NOMO-1 treated with dmso at 0.1 percent for 144 hours (cell line): ENCODE measurements at regions not wholly inside any gene's neighbourhood (a gene's known extent, or its start where the extent isn't known, plus 50 kb on each side); places are given as distances from the start of the nearest gene placed in this dataset.
"Not testable (repeated sequence)": the region's sequence is repeated elsewhere in the genome, so short reads cannot be mapped to it uniquely, and the experiment has no call there.

ENCODE experiments used
- DNase-seq: peaks from one replicate; lab custom pipeline; 2025; ENCODE audit not compliant: unreplicated experiment; lab: John Stamatoyannopoulos, UW

DNA sequence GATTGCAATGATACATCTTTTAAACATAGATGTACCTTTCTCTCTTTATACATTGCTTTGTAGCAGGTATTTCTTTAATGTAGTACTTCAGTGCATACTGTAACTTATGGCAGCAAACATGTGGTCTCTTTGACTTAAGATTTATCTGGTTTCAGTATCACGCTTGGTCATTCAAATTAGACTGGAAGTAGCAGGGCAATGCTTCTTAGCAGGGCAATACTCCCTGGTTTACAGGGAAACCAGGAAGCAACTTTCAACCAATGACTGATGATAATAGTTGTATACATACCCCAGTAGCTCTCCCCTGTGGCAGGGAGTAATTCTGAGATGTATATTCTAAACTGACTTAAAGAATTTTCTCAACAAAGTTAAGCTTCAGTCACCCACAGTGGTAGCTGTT, 761.1 kb upstream of the CDH10 start:
- DNase-seq = no peak

GRCh38 chr5:25399878-25400480, 755.2 kb upstream of the CDH10 start:
- no peak for DNase-seq

GRCh38 chr5:25393957-25394356, 749.2 kb upstream of the CDH10 start:
- DNase-seq = no peak

GRCh38 chr5:25393256-25393655, 748.5 kb upstream of the CDH10 start:
- DNase-seq = no peak

GRCh38 chr5:25387953-25388352, 743.2 kb upstream of the CDH10 start:
- no peak for DNase-seq

GRCh38 chr5:25362799-25363198, 718.0 kb upstream of the CDH10 start:
- no peak for DNase-seq

- no peak for DNase-seq
These were observed 714.1 kb upstream of the CDH10 start for GRCh38 chr5:25358919-25359318.

DNA sequence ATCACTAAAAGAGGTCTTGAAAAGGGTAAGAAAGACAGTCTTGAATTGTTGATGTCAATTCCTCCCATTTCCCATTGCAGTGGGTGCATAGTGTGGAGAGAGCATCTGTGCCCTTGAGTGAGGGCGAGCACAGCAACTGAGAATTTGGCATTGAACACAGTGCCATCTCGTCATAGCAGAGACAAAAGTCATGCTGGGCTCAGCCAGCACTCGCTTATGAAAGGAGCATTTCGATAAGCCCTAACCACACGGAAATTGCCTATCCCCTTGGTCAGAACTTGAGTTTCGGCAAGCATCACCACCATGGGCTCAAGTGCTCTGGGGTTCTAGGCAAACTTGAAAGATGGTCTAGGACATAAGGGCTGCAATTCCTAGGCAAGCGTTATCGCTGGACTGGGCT, 712.8 kb upstream of the CDH10 start:
- DNase-seq = no peak

GRCh38 chr5:25349746-25350145, 705.0 kb upstream of the CDH10 start:
- DNase-seq = no peak

DNA sequence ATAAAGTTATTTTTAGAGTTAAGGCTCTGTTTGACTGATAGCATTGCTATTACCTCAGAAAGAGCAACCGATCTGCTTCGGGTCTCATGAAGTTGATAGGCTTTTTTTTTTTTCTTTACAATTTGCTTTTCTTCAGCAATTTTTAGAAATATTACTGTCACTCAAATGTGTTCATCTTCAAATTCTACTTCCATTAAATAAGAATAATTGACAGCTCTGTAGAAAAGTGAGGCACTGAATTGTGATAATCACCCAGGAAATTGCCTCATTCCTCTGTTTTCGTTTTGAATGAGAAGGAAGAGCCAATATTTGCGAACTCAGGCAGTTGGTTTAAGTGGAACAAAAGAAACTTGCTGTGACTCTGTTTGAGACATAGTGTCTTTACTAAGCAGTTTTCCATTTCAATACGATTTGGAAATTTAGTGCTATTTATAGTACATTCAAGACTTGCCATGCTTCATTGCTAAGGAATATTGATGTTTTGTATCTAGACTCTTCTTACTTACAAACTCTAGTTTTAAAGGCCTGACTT, 700.5 kb upstream of the CDH10 start:
- no peak for DNase-seq

- no peak for DNase-seq
These were observed 694.8 kb upstream of the CDH10 start for GRCh38 chr5:25339541-25339940.

DNA sequence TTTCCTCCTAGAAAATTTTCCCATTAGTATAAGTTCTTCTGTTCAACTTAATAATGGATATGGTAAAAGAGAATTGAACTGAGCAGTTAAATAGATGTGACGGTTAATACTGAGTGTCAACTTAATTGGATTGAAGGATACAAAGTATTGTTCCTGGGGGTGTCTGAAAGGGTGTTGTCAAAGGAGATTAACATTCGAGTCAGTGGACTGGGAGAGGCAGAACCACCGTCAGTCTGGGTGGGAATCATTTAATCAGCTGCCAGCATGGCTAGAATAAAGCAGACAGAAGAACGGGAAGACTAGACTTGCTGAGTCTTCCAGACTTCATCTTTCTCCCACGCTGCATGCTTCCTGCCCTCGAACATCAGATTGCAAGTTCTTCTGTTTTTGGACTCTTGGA, 689.6 kb upstream of the CDH10 start:
- DNase-seq = no peak

DNA sequence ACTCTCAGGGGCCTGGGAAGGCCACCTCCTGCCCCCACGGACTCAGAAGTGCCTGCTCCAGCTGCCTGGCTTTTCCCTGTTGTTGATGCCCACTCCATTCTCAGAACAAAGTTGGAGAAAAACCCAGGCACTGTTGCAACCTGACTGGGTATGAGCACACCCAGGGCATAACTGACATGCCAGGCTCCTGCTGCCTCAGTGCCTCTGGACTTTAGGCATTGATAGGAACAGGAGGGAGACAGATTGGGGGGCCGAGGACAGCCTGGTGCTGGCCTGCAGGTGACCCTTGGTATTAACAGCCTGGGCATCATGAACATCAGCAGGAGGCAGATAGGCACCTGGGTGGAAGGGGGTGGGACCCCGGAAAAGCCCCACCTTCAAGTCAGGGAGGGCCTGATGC, 685.9 kb upstream of the CDH10 start:
- no peak for DNase-seq

GRCh38 chr5:25327172-25327571, 682.4 kb upstream of the CDH10 start:
- no peak for DNase-seq

DNA sequence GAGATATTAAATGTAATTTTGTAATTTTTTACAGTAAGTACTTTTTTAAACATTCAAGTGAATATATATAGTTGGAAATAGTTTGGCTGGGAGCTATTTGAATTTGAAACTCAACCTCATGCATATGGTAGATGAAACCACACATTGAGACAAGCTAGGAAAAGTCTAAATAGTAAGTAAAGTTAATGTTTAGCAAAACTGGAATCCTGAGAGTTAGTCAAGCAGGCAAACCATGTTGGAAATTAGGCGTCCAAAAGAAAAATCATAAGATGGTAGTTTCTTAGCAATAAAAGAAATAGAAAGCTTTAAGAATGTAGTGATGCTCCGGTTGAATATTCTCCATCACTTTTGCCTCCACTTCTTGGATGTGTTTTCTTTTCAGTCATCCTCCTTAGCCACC, 657.1 kb upstream of the CDH10 start:
- no peak for DNase-seq

- no peak for DNase-seq
These were observed 650.3 kb upstream of the CDH10 start for GRCh38 chr5:25295067-25295466.

- DNase-seq = not testable (repeated sequence)
These were observed 645.0 kb upstream of the CDH10 start for GRCh38 chr5:25289766-25290165.

- no peak for DNase-seq
These were observed 641.5 kb upstream of the CDH10 start for GRCh38 chr5:25286319-25286718.

- DNase-seq = no peak
These were observed 640.4 kb upstream of the CDH10 start for GRCh38 chr5:25285136-25285535.

DNA sequence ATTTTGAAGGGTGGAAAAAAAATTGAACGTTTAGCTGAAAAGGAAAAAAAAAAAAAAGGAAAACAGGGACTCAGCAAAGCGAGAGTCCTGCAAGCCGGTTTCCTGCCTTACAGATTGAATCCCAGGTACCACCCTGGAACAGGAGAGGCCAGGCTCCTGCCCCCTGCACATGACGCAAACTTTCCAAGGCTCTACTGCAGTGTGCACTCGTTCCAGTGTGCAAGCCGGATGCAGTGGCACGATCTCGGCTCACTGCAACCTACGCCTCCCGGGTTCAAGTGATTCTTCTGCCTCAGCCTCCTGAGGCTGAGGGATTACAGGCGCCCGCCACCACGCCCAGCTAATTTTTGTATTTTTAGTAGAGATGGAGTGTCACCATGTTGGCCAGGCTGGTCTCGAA, 618.7 kb upstream of the CDH10 start:
- DNase-seq = not testable (repeated sequence)

- DNase-seq = no peak
These were observed 617.4 kb upstream of the CDH10 start for GRCh38 chr5:25262221-25262620.

DNA sequence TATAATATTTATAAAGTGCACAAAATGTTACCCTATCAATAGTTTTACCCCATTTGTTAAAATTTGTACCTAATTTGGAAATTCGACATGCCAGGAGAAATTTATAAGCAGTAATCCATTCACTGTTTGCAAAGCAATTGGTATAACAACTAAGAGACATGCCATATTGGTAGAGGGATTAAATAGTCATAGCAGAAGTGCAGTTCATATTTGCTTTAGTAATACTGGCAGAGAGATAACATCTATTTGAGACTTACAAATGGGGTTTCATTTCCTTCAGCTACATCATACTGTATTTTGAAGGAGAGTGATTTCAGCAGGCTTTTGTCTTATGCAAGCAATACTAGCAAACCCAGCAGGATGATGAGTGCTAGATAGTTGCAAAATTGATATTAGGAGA, 610.4 kb upstream of the CDH10 start:
- DNase-seq = no peak

DNA sequence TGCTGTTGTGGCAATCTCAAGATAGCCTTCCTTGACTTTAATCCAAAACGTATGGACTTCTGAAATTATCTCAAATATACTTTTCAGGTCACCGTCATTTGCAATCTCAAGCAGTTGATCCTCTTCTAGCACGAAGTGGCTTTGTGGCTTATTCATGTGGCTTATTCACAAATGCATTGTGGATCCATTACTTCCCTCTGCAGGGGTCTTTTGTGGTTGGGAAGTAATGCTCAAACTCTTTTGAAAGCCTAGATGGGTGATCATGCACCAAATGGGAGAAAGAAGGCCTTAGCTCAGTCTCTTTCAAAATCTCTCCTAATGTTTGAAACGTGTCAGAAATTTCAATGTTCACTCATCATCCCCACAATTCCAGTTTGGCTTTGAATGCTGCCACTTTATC, 597.2 kb upstream of the CDH10 start:
- DNase-seq = no peak
